Thyroid gland (tissue), 4 donors: ENCODE measurements at regions not wholly inside any gene's neighbourhood (a gene's known extent, or its start where the extent isn't known, plus 50 kb on each side); places are given as distances from the start of the nearest gene placed in this dataset.

Experiments
- CTCF ChIP-seq, 6 experiments: fragments of 200-600 bp in 3 of 6; fragments of 450-650 bp in 3 of 6; sonication (generic) in 3 of 6; IDR thresholded peaks; one replicate each; pipeline ENCODE4 v1.5.1; 2016 to 2019; ENCODE audit warnings: antibody characterized with exemption in 6 of 6, mild to moderate bottlenecking in 2 of 6, inconsistent platforms in 1 of 6, moderate library complexity in 1 of 6
- POLR2A ChIP-seq, 2 donors: fragments of 450-650 bp; IDR thresholded peaks; one replicate each; pipeline ENCODE4 v1.6.1; 2017; ENCODE audit warnings: antibody characterized with exemption in 2 of 2, mild to moderate bottlenecking in 2 of 2, moderate library complexity in 1 of 2

DNA sequence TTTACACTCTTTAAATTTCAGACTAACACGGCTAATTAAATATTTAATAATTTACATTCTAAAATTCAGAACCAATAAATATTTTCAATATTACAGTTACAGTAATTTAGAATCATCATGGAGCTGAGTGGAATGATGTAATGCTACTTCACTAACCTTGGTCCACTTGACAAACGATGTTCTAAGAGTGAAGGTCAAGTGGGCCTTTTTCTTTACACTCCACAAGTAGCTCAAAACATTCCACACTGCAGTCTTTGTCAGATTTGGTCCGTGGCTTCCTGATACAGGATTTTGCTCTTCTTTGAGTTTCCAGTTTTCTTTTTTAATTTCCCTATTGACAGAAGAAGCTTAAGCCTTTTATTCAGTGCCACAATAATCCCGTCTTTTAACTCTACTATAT, 164.6 kb upstream of the NRIP1 start:
- TF ChIP-seq CTCF (IDR thresholded peaks at IDR 0.05), result no peak
- no peak for TF ChIP-seq POLR2A (IDR thresholded peaks at IDR 0.05)
